DND-41 (cell line): ENCODE measurements at regions not wholly inside any gene's neighbourhood (a gene's known extent, or its start where the extent isn't known, plus 50 kb on each side); places are given as distances from the start of the nearest gene placed in this dataset.

ENCODE experiments used
- ATAC-seq: fragments of 200-7000 bp; cut with Tn5 transposase; 3 replicates; pipeline ENCODE4 v1.9.1; 2021; ENCODE audit warnings: low read depth; ENCODE audit not compliant: insufficient read depth
- DNase-seq: peaks from one replicate; pipeline ENCODE4 v3.0.0-alpha.2; 2020
- H2AFZ ChIP-seq: 2 replicates; pipeline ENCODE4 v1.6.0; 2012; ENCODE audit warnings: low read depth, low read length
- H3K27ac ChIP-seq: 2 replicates; pipeline ENCODE4 v1.5.1; 2012; ENCODE audit warnings: low read length, inconsistent platforms
- H3K27me3 ChIP-seq: fragments of 200-600 bp; sonication (generic); 2 replicates; pipeline ENCODE4 v1.6.0; 2012; ENCODE audit warnings: low read length, mild to moderate bottlenecking, inconsistent platforms; ENCODE audit not compliant: insufficient read depth, poor library complexity
- H3K36me3 ChIP-seq: 2 replicates; pipeline ENCODE4 v1.5.1; 2012; ENCODE audit warnings: low read length, inconsistent platforms; ENCODE audit not compliant: insufficient read depth
- H3K4me1 ChIP-seq: 2 replicates; pipeline ENCODE4 v1.5.1; 2012; ENCODE audit warnings: mild to moderate bottlenecking, low read length; ENCODE audit not compliant: insufficient read depth
- H3K4me2 ChIP-seq: 2 replicates; pipeline ENCODE4 v1.6.0; 2012; ENCODE audit warnings: mild to moderate bottlenecking, moderate library complexity, low read length, inconsistent platforms; ENCODE audit not compliant: insufficient read depth
- H3K4me3 ChIP-seq, 2 experiments: fragments of 200-600 bp in 1 of 2; shearing (Covaris generic) in 1 of 2; 2 replicates each; pipeline ENCODE4 v1.5.1; 2012 to 2016; ENCODE audit warnings: inconsistent platforms in 2 of 2, low read length in 2 of 2, mild to moderate bottlenecking in 2 of 2, low read depth in 1 of 2, moderate library complexity in 1 of 2
- H3K79me2 ChIP-seq: 2 replicates; pipeline ENCODE4 v1.6.0; 2012; ENCODE audit warnings: low read length, inconsistent platforms; ENCODE audit not compliant: insufficient read depth
- H3K9ac ChIP-seq: 2 replicates; pipeline ENCODE4 v1.6.0; 2012; ENCODE audit warnings: low read depth, mild to moderate bottlenecking, inconsistent platforms, low read length, moderate library complexity
- H3K9me3 ChIP-seq: 2 replicates; pipeline ENCODE4 v1.5.1; 2012; ENCODE audit warnings: low read length, moderate library complexity, mild to moderate bottlenecking, inconsistent platforms; ENCODE audit not compliant: insufficient read depth, severe bottlenecking
- H4K20me1 ChIP-seq: 2 replicates; pipeline ENCODE4 v1.6.0; 2012; ENCODE audit warnings: low read length; ENCODE audit not compliant: insufficient read depth
- CTCF ChIP-seq: IDR thresholded peaks from 2 replicates; pipeline ENCODE4 v1.5.1; 2012; ENCODE audit warnings: borderline replicate concordance, low read length, moderate library complexity, mild to moderate bottlenecking; ENCODE audit not compliant: poor library complexity, severe bottlenecking; ENCODE audit errors: extremely low read depth
- EZH2 ChIP-seq: IDR thresholded peaks from 3 replicates; pipeline ENCODE4 v1.6.1; 2012; ENCODE audit warnings: borderline replicate concordance, low read depth, mild to moderate bottlenecking, moderate library complexity, low read length, inconsistent platforms; ENCODE audit not compliant: severe bottlenecking

DNA sequence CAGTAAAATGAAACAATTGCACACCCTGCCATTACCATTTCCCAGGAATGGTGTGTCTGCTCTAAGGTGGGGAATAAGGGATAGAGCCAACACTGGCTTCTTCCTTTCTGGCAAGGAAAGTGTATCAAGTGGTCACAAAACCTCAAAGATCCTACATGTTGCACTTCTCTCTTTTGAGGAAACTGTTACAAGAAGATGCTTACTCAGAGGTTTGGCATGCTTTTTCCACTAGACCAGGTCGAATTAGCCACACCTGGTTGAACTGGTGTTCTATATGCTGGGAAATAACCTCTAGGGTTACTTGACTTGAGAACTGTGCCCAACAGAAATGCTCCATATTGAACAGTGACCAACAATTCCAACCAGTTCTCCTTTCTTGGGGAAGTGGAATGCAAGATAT lies 102.9 kb downstream of the LRRN1 start:
- TF ChIP-seq EZH2 (no peak), CTCF (no peak)
- no peak for DNase-seq
- H3K4me1 ChIP-seq, result no peaks in the 10 kb centered on the region

DNA sequence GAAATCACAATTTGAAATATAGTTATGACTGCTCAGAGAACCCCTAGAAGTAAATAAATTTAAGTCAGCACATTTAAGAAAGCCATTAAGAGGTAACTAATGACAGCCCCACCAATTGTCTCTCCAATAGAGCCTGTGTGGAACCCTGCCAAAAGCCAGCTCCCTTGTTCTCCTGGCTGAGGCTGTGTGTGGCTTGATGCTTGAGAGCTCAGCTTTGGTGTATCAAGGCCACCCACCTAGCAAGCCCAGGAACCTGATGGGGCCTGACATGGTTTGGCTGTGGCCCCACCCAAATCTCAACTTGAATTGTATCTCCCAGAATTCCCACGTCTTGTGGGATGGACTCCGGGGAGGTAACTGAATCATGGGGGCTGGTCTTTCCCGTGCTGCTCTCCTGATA lies 106.9 kb downstream of the LRRN1 start:
- no peak for DNase-seq
- Histone ChIP-seq H3K4me2 (no peak overlapping the region), H3K9ac (no peak overlapping the region), H2AFZ (no peak overlapping the region), H3K27ac (no peak overlapping the region), H3K36me3 (no peaks in the 10 kb centered on the region), H3K4me1 (no peaks in the 10 kb centered on the region), H3K79me2 (no peaks in the 10 kb centered on the region), H3K9me3 (no peaks in the 10 kb centered on the region), H3K4me3 (no peak overlapping the region), H4K20me1 (no peaks in the 10 kb centered on the region), H3K27me3 (no peaks in the 10 kb centered on the region)
- no peak for TF ChIP-seq CTCF
- ATAC-seq, result no peak

More for the DNA sequence above, 102.9 kb downstream of the LRRN1 start:
- Histone ChIP-seq H3K4me2 (no peak overlapping the region), H3K27ac (no peak overlapping the region), H3K4me3 (no peak overlapping the region), H2AFZ (no peak overlapping the region), H3K79me2 (no peaks in the 10 kb centered on the region), H3K9ac (no peak overlapping the region), H3K36me3 (no peaks in the 10 kb centered on the region), H3K27me3 (no peaks in the 10 kb centered on the region), H4K20me1 (no peaks in the 10 kb centered on the region), H3K9me3 (no peaks in the 10 kb centered on the region)
- ATAC-seq, result no peak

- DNase-seq (no peak), ATAC-seq (no peak)
- H3K27ac ChIP-seq, result no peak overlapping the region
- H3K9me3 ChIP-seq, result no peaks in the 10 kb centered on the region
- no peaks in the 10 kb centered on the region for H3K79me2 ChIP-seq
- no peaks in the 10 kb centered on the region for H4K20me1 ChIP-seq
- H3K27me3 ChIP-seq, result no peaks in the 10 kb centered on the region
- no peak overlapping the region for H3K9ac ChIP-seq
- H3K36me3 ChIP-seq, result no peaks in the 10 kb centered on the region
- no peaks in the 10 kb centered on the region for H3K4me1 ChIP-seq
- no peak overlapping the region for H2AFZ ChIP-seq
- no peak for TF ChIP-seq EZH2
- TF ChIP-seq CTCF, result no peak
- H3K4me3 ChIP-seq, result no peak overlapping the region
- H3K4me2 ChIP-seq, result no peak overlapping the region
Measured at GRCh38 chr3:3907023-3907422, 107.8 kb downstream of the LRRN1 start.

DNA sequence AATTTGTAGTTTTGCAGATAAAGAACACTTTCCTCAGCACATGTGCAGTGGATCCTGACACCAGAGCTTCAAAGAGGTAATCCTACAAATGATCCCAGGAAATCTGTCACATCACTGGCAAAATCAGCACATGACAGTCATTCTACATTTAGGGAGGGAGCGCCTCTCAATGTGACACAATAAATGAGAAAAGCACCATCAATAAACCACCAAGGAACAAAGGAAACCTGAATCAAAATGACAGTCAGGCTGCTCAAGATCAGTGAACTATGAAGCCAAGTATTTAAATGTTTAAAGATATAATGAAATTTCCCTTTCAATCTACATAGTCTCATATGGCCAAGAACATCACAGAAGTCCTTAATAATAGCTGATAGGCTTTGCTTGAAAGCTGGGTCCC lies 119.5 kb downstream of the LRRN1 start:
- Histone ChIP-seq H3K27ac (no peak overlapping the region), H3K4me2 (no peak overlapping the region), H3K9me3 (no peaks in the 10 kb centered on the region), H3K4me1 (no peaks in the 10 kb centered on the region), H3K4me3 (no peak overlapping the region), H2AFZ (no peak overlapping the region), H3K9ac (no peak overlapping the region), H3K27me3 (no peaks in the 10 kb centered on the region), H3K79me2 (no peaks in the 10 kb centered on the region), H4K20me1 (no peaks in the 10 kb centered on the region), H3K36me3 (no peaks in the 10 kb centered on the region)
- DNase-seq (no peak), ATAC-seq (no peak)
- TF ChIP-seq CTCF (no peak), EZH2 (no peak)
